GM21515 (cell line): ENCODE measurements at regions not wholly inside any gene's neighbourhood (a gene's known extent, or its start where the extent isn't known, plus 50 kb on each side); places are given as distances from the start of the nearest gene placed in this dataset.

ENCODE experiments used
- ATAC-seq: cut with Tn5 transposase; IDR thresholded peaks from one replicate; pipeline ENCODE4 v1.9.1; 2021; ENCODE audit not compliant: unreplicated experiment

DNA sequence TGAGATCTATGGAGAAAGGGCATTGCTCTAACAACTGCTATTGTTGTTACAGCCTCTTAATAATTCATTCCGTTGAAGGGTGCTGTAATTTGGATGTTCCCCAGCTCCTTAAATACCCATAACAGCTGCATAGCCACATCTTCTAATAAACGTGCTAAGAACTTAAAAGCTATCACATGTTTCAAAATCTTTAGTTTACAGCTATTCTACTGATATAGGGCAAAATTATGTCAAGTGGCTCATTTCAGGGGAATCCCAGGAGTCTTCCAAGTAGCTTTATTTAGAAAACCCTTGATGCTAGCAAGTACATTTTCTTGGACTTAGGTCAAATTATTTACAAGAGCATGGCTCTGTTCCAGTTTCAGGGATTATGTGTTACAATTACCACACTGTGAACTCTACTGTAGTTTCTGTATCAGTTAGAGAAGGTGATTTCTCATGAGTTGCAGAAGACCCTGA lies 990.4 kb upstream of the ACO1 start:
- no peak for ATAC-seq

- ATAC-seq, result no peak
These were observed 972.4 kb upstream of the ACO1 start for GRCh38 chr9:31412081-31412480.

DNA sequence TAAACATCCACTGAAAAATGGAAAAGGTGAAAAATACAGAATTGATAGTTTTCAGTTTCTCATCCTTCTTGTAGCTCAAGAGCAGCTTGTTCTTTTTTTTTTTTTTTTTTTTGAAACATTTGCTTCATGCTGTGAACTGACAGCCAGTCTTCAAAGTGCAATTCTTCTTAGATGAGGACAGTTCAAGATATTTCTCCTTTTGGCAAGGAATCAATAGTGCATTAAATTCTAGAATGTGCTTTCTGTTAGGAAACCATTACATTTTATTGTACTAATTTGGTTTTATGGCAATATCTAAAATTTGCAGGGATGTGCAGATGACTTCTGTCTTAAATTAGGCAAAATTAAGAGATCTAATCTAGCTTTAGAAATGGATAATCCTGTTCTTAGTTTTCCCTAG lies 969.3 kb upstream of the ACO1 start:
- no peak for ATAC-seq

DNA sequence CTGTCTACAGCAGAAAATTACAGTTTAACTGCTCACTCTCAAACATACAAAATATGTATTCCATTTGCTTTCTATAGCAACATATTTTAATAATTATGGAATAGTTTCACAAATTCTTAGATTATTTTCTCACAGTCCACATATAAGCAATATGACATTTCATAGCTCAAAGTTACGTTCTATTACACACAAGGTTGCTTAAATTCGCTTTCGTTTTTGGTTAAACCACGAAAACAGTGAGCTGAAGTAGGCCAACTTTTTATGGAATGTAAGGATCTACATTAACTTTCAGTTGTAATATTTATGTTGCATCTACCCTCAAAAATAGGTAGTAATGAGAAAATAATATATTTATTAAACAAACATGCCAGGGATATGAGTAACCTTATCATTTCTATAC lies 966.0 kb upstream of the ACO1 start:
- ATAC-seq, result no peak

GRCh38 chr9:31443630-31444457 lies 940.6 kb upstream of the ACO1 start:
- ATAC-seq, result peak; percentile 59

- ATAC-seq, result no peak
These were observed 939.1 kb upstream of the ACO1 start for GRCh38 chr9:31445357-31445756.

DNA sequence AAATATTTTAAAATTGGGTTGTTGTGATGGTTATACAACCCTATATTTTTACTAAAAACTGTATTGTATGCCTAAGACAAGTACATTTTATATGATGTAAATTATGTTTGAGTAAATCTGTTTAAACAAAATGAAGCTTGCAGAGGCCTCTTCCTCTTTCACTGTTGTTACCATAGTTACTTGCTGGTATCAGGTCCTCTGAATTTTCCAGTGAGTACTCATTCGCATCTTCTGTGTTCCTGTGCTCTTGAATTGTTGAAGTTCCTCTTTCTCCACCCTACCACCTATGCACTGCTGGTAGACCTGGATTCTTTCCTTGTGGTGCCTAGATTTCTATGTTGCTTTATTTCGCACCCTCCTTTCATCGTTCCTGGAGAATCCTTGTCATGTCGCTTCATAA lies 938.5 kb upstream of the ACO1 start:
- peak; percentile 79 for ATAC-seq

- ATAC-seq, result no peak
These were observed 917.4 kb upstream of the ACO1 start for GRCh38 chr9:31467075-31467474.

GRCh38 chr9:31470051-31470450 lies 914.4 kb upstream of the ACO1 start:
- no peak for ATAC-seq

DNA sequence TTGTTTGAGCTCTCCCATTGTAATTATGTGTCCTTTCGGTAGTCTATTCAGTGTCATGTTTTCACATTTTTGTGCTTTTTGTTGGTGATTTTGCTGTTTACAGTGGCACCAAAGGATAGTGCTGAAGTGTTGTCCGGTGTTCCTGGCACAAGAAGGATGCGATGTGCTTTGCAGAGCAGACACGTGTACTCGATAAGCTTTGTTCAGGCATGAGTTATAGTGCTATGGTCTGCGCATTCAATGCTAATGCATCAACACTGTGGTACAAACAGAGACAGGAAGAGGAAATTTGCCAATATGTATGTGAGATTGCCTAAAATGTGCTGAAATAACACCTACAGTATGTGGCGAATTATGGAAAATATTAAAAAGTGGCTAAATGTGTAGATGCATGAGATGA lies 913.4 kb upstream of the ACO1 start:
- no peak for ATAC-seq

DNA sequence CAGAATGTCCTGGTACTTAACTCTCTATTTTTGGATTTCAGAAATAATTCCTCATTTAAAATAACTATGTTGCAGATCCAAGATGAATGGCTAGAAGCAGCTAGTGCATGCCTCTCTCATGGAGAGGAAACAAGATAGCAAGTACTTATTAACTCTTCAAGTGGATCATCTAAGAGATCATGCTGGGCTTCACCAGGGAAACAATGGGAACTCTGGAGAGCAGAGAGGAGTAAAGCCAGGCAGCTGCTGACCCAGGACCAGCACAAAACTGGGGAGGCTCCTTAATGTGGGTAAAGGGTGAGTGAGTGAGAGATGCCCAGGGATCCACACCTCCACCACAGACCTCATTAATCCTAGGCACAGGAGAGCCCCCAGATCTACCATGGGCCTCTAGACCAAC lies 897.8 kb upstream of the ACO1 start:
- no peak for ATAC-seq

DNA sequence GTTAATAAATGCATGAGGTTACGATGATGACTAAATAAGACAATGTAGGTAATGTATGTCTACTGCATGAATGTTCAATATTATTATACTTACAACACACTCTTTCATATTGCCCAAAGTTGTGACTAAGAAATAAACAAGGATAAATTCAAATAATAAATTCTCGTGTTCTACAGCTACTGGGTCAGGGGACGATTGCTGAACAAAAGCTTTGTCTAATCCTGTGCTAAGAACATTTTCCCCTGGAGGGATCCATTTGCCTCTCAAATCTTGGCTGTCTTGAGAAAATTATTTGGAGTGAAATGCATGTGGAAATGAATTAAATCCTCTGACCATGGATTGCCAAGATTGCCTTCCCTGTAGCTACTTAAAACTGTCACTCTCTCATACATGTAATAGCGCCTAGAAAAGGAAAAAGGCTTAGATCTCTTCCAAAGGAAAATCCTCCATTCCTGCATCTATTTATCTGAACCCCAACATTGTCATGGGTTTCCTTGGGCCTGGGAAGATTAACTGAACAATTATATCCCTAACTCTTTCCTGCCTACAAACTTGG lies 893.8 kb upstream of the ACO1 start:
- ATAC-seq, result no peak

GRCh38 chr9:31492229-31492628 lies 892.2 kb upstream of the ACO1 start:
- no peak for ATAC-seq

GRCh38 chr9:31500422-31500821 lies 884.0 kb upstream of the ACO1 start:
- ATAC-seq, result no peak

GRCh38 chr9:31519011-31519410 lies 865.4 kb upstream of the ACO1 start:
- ATAC-seq, result no peak

DNA sequence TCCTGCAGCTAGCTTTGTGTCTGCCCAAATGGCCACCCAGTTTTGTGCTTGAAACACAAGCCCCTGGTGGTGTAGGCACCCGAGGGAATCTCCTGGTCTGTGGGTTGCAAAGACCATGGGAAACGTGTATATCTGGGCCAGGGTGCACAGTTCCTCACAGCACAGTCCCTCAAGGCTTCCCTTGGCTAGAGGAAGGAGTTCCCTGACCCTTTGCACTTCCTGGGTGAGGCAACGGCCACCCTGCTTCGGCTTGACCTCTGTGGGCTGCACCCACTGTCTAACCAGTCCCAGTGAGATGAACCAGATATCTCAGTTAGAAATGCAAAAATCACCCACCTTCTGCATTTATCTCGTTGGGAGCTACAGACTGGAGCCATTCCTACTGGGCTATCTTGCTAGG lies 865.0 kb upstream of the ACO1 start:
- ATAC-seq, result no peak

DNA sequence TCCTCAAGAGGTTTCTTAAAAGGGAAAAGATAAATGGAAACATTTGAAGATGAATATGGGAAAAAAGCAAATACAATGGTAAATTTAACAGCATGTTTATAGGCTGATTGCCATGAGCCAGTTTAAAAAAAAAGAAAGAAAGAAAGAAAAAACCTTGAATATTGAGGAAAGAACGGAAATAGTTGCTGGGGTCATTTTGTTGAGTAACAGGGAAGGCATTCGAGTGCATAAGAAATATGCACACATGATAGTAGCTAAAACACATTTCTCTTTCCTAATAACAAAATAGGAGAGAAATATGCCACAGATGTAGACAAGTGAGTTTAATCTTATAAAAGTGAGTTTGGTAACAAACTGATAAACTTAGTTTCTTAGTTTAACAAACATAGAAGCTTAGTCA lies 864.6 kb upstream of the ACO1 start:
- no peak for ATAC-seq

DNA sequence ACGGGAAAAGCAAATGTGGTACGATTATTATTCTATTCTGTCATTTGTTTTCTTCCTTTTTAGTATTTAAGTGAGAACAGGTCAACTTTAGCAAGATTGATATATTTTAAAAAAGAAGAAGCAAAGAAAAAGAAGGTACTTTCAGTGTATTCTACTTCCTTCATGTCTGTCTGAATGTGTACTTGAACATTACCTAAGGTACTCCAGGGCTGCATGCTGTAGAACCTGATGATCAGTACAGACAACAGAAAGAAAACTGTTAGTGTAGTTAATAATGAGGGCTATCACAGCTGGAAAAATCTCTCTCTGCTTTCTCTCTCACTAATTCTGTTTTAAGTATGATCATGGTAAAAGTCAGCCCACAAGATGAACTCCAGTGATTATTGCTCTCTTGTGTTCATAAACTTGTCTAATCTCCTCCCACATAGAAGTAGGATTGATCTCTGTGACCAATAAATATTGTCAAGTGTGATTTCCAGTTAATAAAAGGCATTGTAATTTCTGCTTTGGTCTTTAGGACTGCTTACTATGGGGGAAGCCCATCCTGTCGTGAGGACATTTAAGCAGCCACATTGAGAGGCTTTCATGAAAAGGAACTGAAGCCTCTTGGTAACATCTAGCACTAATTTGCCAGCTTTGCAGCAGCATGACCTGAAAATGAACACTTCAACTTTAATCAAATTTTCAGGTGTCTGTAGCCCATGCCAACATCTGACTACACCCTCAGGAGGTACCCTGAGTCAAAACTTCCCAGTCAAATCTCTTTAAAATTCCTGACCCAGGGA lies 864.0 kb upstream of the ACO1 start:
- peak; percentile 63 for ATAC-seq

GRCh38 chr9:31535651-31536050 lies 848.8 kb upstream of the ACO1 start:
- no peak for ATAC-seq

- ATAC-seq, result no peak
These were observed 848.0 kb upstream of the ACO1 start for GRCh38 chr9:31536471-31536870.

- no peak for ATAC-seq
These were observed 842.6 kb upstream of the ACO1 start for GRCh38 chr9:31541721-31542281.
